Amniotic epithelial cell (primary cell): ENCODE measurements at regions not wholly inside any gene's neighbourhood (a gene's known extent, or its start where the extent isn't known, plus 50 kb on each side); places are given as distances from the start of the nearest gene placed in this dataset.
A peak's percentile ranks its signal among the peaks of the same experiment; 100 is the strongest.
"Not testable (repeated sequence)": the region's sequence is repeated elsewhere in the genome, so short reads cannot be mapped to it uniquely, and the experiment has no call there.

Source experiments
- DNase-seq: peaks from one replicate; pipeline ENCODE4 v3.0.0-alpha.2; 2010; ENCODE audit warnings: low read depth

DNA sequence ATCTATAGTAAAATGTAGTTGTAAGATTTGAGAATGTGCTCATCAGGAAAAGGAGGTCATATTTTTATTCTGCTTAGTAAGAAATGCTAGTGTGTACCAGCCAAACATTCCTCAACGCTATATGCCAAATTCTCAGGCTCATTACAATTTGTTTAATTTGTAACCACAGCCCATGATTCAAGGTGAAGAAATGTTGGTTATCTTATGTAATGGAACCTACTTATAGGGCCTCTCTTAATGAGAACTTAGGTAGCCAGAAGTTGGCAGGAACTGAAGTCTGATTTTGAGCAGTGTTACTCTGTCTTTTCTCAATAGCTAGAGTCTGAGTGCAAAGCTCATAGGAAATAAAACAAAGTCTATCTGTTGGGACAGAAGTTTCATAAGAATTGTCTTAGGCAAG lies 595.0 kb downstream of the GLUD2 start:
- DNase-seq, result peak; percentile 69

DNA sequence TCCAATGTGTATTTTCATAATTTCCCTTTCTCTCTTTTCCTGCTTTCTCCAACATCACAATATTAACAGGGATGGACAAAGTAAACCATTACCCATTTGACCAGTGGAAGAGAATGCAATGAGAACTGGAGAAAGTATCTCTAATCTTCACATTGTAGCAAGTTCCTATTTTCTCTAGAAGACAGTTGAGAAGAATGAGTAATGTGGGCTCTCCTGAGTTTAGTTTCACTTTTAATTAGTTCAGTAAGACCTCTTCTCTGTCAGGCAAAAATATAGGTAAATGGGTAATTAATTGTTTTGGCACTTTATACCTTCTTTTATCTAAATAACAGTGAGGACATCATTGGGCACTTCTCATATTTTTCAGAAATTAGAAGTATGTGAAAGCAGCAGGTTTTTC lies 602.0 kb downstream of the GLUD2 start:
- DNase-seq, result no peak

DNA sequence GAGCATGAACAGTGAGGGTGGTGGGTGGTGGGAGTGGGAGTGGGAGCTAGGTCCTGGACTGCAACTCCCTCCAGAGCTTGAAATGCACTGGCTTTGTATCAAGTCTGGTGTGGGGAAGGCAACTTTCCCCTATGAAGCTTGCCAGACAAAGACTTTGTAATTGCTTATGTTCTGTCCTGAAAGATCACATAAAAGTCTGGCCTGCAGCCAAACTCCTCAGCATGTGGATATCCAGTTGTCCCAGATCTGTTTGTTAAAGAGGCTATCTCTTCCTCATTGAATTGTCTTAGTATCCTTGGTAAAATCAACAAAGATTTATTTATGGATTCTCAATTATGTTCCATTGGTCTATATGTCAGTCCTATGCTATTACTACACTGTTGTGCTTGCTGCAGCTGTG lies 607.9 kb downstream of the GLUD2 start:
- no peak for DNase-seq

DNA sequence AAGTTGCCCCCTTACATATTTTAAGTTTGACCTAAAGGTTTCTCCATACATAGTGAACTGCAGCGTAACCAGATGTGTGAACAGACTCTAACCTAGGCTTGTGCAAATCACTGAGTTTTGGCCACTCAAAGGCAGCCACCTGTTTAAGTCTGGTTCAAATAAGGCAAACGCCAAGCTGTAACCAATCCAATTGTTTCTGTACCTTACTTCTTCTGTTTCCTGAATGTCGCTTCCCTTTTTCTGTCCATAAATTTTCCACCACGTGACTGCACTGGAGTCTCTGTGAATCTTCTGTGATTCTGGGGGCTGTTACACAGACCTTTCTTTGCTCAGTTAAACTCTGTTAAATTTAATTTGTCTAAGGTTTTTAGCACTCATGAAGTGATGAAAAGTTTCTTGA lies 618.8 kb downstream of the GLUD2 start:
- DNase-seq, result no peak

DNA sequence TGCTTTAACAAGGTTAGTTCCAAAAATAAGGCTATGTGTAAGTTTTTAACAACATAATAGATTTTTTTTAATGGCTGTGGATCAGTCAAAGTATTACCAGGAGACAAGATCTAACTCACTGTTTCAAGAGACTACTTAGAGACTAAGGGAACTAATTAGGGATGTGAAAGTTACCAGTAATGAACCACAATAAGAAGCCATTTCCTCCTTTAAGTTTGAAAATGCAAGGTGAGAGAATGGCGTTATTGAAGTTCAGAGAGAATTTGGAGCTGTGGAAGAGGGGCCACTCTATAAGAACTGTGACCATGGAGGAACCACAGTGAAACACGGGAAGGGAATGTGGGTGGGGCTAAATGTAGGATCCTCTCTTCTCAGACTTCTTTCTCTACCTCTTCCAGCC lies 624.2 kb downstream of the GLUD2 start:
- DNase-seq, result no peak

DNA sequence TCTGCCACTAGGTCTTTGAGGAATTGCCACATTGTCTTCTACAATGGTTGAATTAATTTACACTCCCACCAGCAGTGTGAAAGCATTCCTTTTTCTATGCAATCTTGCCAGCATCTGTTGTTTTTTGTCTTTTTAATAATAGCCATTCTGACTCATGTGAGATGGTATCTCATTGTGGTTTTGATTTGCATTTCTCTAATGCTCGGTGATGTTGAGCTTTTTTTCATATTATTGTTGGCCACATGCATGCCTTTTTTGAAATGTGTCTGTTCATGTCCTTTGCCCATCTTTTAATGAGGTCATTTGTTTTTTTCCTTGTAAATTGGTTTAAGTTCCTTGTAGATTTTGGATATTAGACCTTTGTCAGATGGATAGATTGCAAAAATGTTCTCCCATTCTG lies 661.8 kb downstream of the GLUD2 start:
- not testable (repeated sequence) for DNase-seq

DNA sequence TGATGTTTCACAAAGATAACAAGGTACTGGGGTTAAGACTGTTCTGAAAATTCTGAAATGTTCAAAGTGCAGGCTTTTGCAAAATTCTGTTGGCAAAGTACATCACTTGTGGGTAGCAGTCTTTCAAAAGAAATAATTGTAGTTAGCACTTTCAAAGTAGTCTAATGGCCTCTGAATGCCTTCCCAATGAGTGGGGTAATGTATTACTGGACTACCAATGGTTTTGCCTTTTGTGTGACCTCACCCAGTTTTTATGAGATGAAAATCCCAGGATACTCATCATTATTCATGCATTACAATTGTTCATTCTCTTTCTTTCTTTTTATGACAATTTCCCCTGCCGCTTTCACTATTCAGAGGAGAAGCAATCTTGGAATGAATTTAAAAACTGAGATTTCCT lies 686.1 kb downstream of the GLUD2 start:
- DNase-seq, result no peak

DNA sequence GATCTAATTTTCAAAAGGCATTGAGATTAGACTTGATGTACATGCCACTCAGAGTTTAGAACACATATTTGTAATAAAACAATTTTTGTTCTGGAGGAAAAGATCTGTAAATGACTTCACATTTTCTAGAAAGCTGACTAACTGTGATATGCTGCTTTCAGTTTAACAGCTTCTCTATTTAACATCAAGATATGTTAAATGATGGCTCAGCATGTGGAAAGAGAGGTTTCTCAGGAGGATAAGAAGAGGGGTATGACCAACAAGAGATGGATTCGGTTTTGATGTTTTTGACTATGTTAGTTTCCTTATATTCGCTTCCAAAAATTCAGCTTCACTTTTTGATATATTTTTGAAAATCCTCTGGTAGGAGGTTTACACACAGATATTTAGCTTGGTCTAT lies 698.7 kb downstream of the GLUD2 start:
- no peak for DNase-seq

DNA sequence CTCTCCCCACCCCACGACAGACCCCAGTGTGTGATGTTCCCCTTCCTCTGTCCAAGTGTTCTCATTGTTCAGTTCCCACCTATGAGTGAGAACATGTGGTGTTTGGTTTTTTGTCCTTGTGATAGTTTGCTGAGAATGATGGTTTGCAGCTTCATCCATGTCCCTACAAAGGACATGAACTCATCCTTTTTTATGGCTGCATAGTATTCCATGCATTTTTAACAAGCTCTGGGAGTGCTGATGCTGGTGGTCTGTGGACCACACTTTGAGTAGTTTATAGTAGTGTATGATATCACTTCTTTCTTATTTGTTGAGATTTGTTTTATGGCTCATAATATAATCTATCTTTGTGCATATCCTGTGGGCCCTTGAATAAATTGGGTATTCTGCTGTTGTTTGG lies 706.2 kb downstream of the GLUD2 start:
- not testable (repeated sequence) for DNase-seq

DNA sequence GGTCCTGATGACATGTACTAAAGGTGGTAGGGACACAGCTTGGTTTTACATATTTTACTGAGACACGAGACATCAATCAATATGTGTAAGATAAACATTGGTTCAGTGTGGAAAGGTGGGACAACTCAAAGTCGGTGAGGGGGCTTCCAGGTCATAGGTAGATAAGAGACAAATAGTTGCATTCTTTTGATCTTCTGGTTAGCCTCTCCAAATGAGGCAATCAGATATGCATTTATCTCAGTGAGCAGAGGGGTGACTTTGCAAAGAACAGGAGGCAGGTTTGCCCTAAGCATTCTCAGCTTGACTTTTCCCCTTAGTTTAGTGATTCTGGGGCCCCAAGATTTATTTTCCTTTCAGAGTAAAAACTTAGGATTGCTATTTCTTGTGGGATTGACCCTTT lies 706.9 kb downstream of the GLUD2 start:
- no peak for DNase-seq

DNA sequence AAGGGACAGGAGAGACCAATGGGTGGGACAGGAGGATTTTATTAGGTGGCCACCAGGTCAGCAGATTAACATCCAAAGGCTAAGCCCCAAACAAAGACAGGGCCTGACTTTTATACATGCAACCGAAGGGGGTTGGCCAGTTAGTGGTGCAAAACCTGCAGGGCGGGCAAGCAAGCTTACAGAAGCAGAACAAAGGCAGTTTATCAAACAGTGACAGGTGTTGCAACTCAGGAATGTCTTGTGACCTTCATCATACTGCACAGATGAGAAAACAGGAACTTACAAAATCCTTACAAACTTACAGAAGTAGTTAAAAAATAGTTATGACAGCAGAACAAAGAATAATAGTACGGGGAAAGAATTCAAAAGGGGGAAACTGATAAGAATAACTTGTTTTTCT lies 708.1 kb downstream of the GLUD2 start:
- peak; percentile 6 for DNase-seq

DNA sequence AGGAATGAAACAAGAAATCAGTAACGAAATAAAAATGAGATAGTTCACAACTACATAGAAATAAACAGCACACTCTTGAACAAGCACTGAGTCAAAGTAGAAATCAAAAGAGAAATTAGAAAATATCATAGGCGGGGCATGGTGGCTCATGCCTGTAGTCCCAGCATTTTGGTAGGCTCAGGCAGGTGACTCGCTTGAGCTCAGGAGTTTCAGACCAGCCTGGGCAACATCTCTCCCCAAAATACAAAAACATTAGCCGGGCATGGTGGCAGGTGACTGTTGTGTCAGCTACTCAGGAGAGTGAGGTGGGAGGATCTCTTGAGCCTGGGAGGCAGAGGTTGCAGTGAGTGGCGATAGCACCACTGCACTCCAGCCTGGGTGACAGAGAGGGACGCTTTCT lies 714.4 kb downstream of the GLUD2 start:
- DNase-seq, result no peak

DNA sequence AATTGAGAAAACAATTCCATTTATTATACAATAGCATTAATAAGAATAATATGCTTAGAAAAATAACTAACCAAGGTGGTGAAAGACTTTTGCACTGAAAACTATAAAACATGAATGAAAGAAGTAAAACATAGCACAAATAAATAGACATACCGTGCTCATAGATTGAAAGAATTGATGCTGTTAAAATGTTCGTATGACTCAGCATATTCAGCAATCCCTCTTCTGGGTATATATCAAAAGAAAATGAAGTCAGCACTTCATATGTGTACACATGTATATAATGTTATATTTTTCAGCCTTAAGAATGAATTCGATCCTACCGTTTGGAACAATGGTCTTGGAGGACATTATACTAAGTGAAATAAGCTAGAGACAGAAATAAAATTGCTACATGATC lies 716.3 kb downstream of the GLUD2 start:
- no peak for DNase-seq

DNA sequence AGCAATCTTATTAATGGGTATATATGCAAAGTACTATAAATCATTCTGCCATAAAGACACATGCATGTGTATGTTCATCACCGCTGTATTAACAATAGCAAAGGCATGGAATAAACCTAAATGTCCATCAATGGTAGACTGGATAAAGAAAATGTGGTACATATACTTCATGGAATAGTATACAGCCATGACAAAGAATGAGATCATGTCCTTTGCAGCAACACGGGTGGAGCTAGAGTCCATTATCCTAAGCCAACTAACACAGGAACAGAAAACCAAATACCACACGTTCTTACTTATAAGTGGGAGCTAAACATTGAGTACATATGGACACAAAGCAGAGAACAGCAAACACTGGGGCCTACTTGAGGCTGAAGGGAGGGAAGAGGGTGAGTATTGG lies 720.8 kb downstream of the GLUD2 start:
- DNase-seq, result not testable (repeated sequence)

DNA sequence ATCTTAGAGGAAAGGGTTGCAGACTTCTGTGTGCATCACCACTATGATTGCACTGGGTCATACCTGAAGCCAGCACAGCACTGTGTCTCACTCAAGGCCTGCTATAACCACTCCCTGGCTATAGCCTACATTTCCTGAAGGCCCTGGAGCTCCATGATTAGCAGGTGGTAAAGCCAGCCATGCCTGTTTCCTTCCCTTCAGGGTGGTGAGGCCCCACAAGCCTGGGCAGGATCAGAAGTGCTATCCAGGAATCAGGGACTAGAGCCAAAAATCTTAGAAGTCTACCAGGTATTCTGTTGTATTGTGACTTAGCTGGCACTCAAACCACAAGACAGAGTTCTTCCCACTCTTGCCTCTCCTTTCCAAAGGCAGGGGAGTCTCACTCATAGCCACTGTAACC lies 734.6 kb downstream of the GLUD2 start:
- no peak for DNase-seq

DNA sequence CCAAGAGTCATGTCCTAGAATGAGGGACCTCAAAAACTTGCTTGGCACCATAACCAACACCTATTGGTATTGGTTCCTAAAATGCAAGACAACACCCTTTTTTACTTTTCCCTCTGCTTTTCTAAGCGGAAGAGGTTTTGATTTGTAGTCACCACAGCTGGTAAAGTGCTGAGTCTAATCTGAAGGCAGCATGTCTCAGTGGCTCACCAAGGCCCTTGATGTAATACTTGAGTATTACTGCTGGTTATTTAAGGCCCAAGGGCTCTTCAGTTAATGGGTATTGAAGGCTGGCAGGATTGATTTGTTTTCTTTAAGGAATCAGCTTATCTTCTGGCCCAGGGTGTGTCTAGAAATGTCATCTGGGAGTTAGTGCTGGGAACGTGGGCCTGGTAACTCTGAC lies 735.1 kb downstream of the GLUD2 start:
- DNase-seq, result no peak

DNA sequence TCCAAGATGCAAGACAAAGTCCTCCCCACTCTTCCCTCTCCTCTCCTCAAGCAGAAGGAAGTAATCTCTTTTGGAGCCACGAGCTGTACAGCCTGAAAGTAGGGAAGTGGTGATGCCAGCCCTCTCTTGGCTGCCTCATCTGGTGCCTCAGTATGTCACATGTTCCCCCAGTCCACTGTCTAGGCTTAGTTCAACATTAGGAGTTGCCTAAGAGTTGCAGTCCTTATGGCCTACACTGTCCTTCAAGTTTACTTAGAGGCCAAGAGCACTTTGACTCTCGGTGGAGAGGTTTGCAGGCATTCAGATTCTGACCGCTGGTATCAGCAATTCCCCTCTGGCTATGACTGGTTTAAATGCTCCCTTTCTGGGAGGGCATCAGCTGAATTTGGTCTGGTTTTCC lies 735.6 kb downstream of the GLUD2 start:
- DNase-seq, result no peak

DNA sequence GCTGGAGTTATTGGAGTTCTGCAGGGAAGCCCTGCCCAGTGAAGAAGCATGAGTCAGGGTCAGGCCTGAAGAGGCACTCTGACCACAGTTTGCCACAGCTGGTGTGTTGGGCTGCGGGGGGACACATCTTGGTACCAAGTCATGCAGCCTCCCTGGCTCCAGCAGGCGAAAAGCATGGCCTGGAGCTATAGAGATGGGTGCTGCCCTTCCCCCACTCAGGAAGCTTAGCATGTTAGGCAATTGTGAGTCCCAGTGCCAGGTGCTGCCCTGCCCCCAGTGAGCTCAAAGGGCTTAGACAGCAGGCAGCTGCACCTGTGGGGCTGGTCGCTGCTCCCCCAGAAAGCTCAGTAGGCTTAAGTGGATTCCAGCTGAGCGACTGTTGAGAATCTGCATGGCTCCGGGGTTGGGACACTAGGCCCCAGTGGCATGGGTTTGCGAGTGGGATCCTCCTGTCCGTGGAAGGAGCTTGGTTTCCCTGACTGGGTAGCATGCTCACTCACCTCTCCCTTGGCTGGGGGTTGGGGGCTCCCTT lies 755.5 kb downstream of the GLUD2 start:
- DNase-seq, result no peak

DNA sequence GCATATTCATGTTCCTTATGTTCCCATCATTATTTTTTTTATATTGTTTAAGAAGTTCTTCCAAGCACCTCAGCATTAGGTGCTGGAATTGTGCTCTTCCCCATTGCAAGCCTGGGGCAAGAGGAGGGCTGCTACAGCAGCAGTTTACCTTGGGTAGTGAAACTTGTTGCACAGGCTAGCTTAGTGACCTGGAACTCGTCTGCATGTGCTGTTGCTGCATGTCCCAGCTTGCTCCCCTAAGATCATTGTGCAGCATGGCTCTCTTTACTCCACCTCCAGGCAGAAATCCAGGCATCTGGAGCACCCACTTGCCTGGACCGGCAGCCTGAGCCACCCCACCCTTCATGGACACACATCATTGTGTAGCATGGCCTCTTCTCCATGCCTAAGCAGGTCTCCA lies 776.0 kb downstream of the GLUD2 start:
- no peak for DNase-seq

DNA sequence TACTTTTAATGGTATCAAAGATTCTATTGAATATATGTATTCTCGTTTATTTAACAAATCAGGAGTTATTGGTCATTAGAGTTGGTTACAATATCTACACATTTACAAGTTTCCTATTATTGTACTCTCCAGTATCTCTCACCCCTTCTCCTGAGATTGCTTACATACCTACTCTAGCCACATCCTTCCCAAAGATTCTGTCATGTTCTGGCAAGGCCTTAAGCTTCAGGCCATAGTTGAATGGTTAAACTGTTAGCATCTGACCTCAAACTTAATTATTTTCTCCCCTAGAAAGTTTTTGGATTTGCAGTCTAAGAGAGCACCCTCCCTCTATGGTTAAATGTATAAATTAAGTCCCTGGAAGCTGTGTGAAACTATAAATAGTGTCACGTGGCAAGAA lies 784.2 kb downstream of the GLUD2 start:
- DNase-seq, result no peak

DNA sequence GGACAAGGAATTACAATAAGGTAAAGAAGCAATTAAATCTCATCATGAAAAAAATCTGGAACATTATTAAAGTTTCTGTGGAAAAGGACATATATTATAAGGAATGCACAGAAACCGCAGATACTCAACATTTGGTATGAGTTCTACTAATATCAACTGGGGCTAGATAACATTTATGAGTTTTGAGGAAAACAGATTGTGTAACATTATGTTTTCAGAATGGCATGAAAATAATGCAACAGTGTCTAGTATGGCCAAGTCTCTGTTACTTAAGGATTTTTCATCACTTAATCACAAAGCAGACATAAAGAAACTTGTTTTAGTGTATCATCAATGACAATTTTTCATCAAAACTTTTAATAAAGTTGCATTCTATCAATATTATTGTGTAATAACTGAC lies 785.0 kb downstream of the GLUD2 start:
- DNase-seq, result no peak

DNA sequence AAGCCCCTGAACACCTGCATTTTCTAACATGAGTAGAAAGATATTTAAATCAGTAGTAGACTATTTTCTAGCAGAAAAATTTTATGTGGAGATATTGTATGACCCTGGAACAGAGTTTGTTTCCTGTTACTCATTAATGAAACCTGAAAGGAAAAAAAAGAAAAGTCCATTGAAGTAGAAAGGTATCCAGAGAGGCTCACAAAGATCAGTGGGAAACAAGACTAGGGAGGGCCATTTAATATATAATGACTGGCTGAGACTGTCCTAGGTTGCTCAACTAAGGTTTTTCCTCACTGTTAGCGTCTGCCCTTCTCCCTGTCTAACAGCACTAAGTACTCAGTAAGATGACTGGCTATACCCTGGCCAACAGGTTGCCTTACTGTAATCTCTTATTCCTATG lies 788.6 kb downstream of the GLUD2 start:
- DNase-seq, result no peak

DNA sequence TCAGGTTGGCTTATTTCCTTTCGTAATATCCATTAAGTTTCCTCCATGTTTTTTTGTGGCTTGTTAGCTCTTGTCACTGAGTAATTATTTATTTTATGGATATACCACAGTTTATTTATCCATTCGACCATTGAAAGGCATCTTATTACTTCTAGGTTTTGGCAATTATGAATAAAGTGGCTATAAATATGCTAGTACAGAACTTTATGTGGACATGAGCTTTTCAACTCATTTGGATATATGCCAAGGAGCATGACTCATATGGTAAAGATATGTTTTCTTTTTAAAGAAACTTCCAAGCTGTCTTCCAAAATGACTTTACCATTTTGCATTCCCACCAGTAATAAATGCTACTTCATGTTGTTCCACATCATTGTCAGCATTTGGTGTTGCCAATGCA lies 803.6 kb downstream of the GLUD2 start:
- peak; percentile 0 for DNase-seq

DNA sequence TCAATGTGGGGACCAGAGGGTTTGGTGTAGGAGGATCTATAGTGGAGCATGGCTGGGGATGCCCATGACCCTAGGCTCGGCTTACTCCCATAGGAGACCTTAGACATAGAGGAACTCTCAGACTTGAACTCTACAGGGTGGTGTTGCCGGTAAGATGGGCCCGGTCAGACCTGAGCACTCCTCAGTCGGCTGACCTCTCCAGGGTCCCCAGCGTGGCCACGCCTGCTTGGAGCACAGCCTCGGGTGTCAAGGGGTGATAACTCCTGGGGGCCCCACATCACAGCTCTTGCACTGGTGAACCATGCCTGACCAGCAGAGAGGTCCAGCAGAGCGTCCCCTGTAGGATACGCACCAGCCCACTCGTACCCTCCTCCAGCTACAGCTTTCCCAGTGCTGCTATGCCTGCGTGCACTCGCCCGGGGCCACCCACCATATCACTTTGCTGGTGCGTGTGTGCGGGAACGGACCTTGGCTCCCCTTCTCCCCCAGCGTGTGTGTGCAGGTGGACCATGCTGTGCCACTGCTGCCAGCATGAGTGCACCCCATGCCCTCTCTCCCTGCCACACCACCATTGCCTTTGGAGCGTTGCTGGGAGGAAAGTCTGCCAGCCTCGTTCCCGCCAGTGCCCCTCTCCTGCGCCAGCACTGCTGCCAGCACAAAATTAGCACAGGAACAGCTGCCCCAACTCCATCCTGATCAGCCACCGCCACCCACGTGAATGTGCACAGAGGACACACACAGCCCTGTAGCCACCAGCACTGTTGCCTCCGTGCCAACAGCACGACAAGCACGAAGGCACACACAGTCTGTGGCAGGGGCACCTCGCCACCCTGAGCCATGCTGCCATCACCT lies 806.6 kb downstream of the GLUD2 start:
- DNase-seq, result no peak
